A673 (cell line): ENCODE measurements at regions not wholly inside any gene's neighbourhood (a gene's known extent, or its start where the extent isn't known, plus 50 kb on each side); places are given as distances from the start of the nearest gene placed in this dataset.

Source experiments
- BruUV-seq: library from RNA; stranded (reverse); fragments of 400-500 nt; replicated peaks from 2 replicates; lab custom pipeline; 2021; lab: Mats Ljungman, UMichigan
- CTCF ChIA-PET: fragments of 300-600 bp; sonication (Branson Sonifier 250); formaldehyde crosslinking; loops from one replicate; lab custom pipeline; 2022; ENCODE audit warnings: antibody characterized with exemption; lab: Charles Lee
- POLR2A ChIA-PET: fragments of 300-600 bp; sonication (Branson Sonifier 250); formaldehyde crosslinking; loops from one replicate; lab custom pipeline; 2022; ENCODE audit warnings: antibody characterized with exemption; ENCODE audit not compliant: low non-redundant PET; lab: Charles Lee
- DNase-seq: peaks from one replicate; pipeline ENCODE4 v3.0.0-alpha.2; 2015; ENCODE audit warnings: low spot score
- H3K27ac ChIP-seq: fragments of 200-600 bp; sonication (generic); 2 replicates; pipeline ENCODE4 v1.5.1; 2016; ENCODE audit warnings: mixed run types, low read depth, mild to moderate bottlenecking, mixed read lengths, antibody characterized with exemption, low read length; ENCODE audit not compliant: poor library complexity, severe bottlenecking
- H3K27me3 ChIP-seq: fragments of 200-600 bp; sonication (generic); replicated peaks from 2 replicates; pipeline ENCODE4 v1.6.1; 2017; ENCODE audit warnings: mixed run types, low read depth, mild to moderate bottlenecking, mixed read lengths, antibody characterized with exemption, low read length; ENCODE audit not compliant: insufficient read depth, poor library complexity
- H3K36me3 ChIP-seq: fragments of 200-600 bp; sonication (generic); 2 replicates; pipeline ENCODE4 v1.6.1; 2016; ENCODE audit warnings: mixed run types, mild to moderate bottlenecking, mixed read lengths, antibody characterized with exemption, low read length; ENCODE audit not compliant: insufficient read depth, poor library complexity, severe bottlenecking
- H3K4me1 ChIP-seq: fragments of 200-600 bp; sonication (generic); 2 replicates; pipeline ENCODE4 v1.6.1; 2017; ENCODE audit warnings: mixed run types, mild to moderate bottlenecking, mixed read lengths, antibody characterized with exemption, low read length; ENCODE audit not compliant: insufficient read depth, poor library complexity, severe bottlenecking
- H3K4me3 ChIP-seq: fragments of 200-600 bp; sonication (generic); 2 replicates; pipeline ENCODE4 v1.5.1; 2016; ENCODE audit warnings: low read depth, mixed run types, mild to moderate bottlenecking, mixed read lengths, low read length; ENCODE audit not compliant: poor library complexity, severe bottlenecking
- H3K9me3 ChIP-seq: fragments of 200-600 bp; sonication (generic); 2 replicates; pipeline ENCODE4 v1.6.1; 2016; ENCODE audit warnings: mixed run types, low read depth, mild to moderate bottlenecking, mixed read lengths, antibody characterized with exemption, low read length; ENCODE audit not compliant: poor library complexity, severe bottlenecking
- CTCF ChIP-seq: fragments of 300-800, 200-600 bp; sonication (generic); conservative IDR thresholded peaks from 2 replicates; pipeline ENCODE4 v1.5.1; 2017; ENCODE audit warnings: low read depth, mild to moderate bottlenecking, antibody characterized with exemption, low read length, moderate library complexity, mixed read lengths
- EZH2 ChIP-seq: fragments of 200-600 bp; sonication (generic); IDR thresholded peaks from 2 replicates; pipeline ENCODE4 v1.6.1; 2017; ENCODE audit warnings: borderline replicate concordance, low read depth, mild to moderate bottlenecking, mixed read lengths, antibody characterized with exemption, low read length; ENCODE audit not compliant: poor library complexity, severe bottlenecking
- intact Hi-C: fragments of 100-400 bp; cut with micrococcal nuclease; formaldehyde crosslinking; loops from one replicate; pipeline ENCODE4 v1.10.0; 2022; ENCODE audit not compliant: unreplicated experiment

GRCh38 chr16:75922250-75922649 is 196.0 kb upstream of the CPHXL start:
- CTCF ChIA-PET: no interaction called here
- DNase-seq: no peak
- H3K27me3 ChIP-seq: peaks cover 23% of the 10 kb centered on the region
- no peak for TF ChIP-seq CTCF
- TF ChIP-seq EZH2: no peak
- H3K4me1 ChIP-seq: no peaks in the 10 kb centered on the region
- H3K9me3 ChIP-seq: no peaks in the 10 kb centered on the region
- POLR2A ChIA-PET: no interaction called here
- no peak overlapping the region for H3K4me3 ChIP-seq
- no peaks in the 10 kb centered on the region for H3K36me3 ChIP-seq
- no peak overlapping the region for H3K27ac ChIP-seq
- BruUV-seq: no TSS peak
- intact Hi-C loops: no loop called here

DNA sequence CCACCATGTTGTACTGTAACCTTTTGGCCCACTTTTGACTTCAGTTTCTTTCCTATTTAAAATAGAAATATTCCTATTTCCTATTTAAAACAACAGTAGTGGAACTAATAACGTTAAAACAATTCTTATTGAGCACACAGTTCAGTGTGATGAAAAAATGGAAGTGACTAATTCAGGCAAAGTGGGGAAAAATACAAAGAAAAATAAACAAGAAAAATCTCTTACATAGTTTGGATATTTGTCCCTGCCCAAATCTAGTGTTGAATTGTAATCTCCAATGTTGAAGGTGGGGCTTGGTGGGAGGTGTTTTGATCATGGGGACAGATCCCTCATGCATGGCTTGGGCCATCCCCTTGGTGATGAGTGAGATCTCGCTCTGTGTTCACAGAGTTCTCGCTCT is 198.1 kb upstream of the CPHXL start:
- no peak for DNase-seq
- Histone ChIP-seq H3K27me3 (peaks cover 16% of the 10 kb centered on the region), H3K4me3 (no peak overlapping the region), H3K4me1 (no peaks in the 10 kb centered on the region), H3K9me3 (no peaks in the 10 kb centered on the region), H3K27ac (no peak overlapping the region), H3K36me3 (no peaks in the 10 kb centered on the region)
- ChIA-PET CTCF (no interaction called here), POLR2A (no interaction called here)
- intact Hi-C loops: no loop called here
- BruUV-seq: no TSS peak
- TF ChIP-seq CTCF (no peak), EZH2 (no peak)

- intact Hi-C loops: no loop called here
- Histone ChIP-seq H3K36me3 (no peaks in the 10 kb centered on the region), H3K4me1 (no peaks in the 10 kb centered on the region), H3K27me3 (peaks cover 5% of the 10 kb centered on the region), H3K4me3 (no peak overlapping the region), H3K9me3 (no peaks in the 10 kb centered on the region), H3K27ac (no peak overlapping the region)
- ChIA-PET POLR2A (no interaction called here), CTCF (no interaction called here)
- TF ChIP-seq EZH2 (no peak), CTCF (no peak)
- BruUV-seq: no TSS peak
- DNase-seq: no peak
Observed at GRCh38 chr16:75927810-75928209, 201.5 kb upstream of the CPHXL start.
